K562 (cell line): ENCODE measurements at regions not wholly inside any gene's neighbourhood (a gene's known extent, or its start where the extent isn't known, plus 50 kb on each side); places are given as distances from the start of the nearest gene placed in this dataset.

Experiments
- ATAC-seq: fragments of 200-7000 bp; cut with Tn5 transposase; 3 replicates; pipeline ENCODE4 v1.9.1; 2020; ENCODE audit warnings: moderate library complexity
- BruUV-seq: library from RNA; stranded (reverse); fragments of 400-500 nt; replicated peaks from 2 replicates; lab custom pipeline; 2021; lab: Mats Ljungman, UMichigan
- CTCF ChIA-PET: fragments of 300-600 bp; formaldehyde crosslinking; extraction: SDS; loops from one replicate; lab custom pipeline; 2021; ENCODE audit warnings: low intra/inter-chr PET ratio; lab: Yijun Ruan, JAX
- POLR2A ChIA-PET: fragments of 300-600, 350-650 bp; sonication (Branson Sonifier 250); formaldehyde crosslinking; extraction: SDS; loops from one replicate; lab custom pipeline; 2021; ENCODE audit warnings: antibody characterized with exemption, inconsistent platforms; lab: Yijun Ruan, JAX
- DNase-seq, 4 experiments: peaks; one replicate each; pipeline versions ENCODE4 v3.0.0 to v3.0.0-alpha.2; 2011 to 2018; ENCODE audit warnings: low spot score in 3 of 4, mixed read lengths in 3 of 4; ENCODE audit errors: extremely low read depth in 1 of 4
- FAIRE-seq: peaks from 2 replicates; lab custom pipeline; 2011; peaks lifted over from hg19 to GRCh38; lab: Jason Lieb, UNC
- H2AFZ ChIP-seq: 2 replicates; pipeline ENCODE4 v1.6.0; 2011; ENCODE audit warnings: low read depth, low read length, control low read depth, inconsistent platforms
- H3K27ac ChIP-seq: fragments of 200-600 bp; 3 replicates; pipeline ENCODE4 v1.8.0; 2011; ENCODE audit warnings: low read depth, mild to moderate bottlenecking, control low read depth, inconsistent platforms, low read length, moderate library complexity, mixed read lengths; ENCODE audit errors: extremely low read depth
- H3K27me3 ChIP-seq, 2 experiments: fragments of 300-600 bp in 1 of 2; 2 replicates in 1 of 2; 3 replicates in 1 of 2; pipeline versions ENCODE4 v1.6.0 to v1.8.0; 2011; ENCODE audit warnings: inconsistent platforms in 2 of 2, low read length in 2 of 2, mild to moderate bottlenecking in 1 of 2, mixed read lengths in 1 of 2, moderate library complexity in 1 of 2; ENCODE audit not compliant: control insufficient read depth in 2 of 2, insufficient read depth in 2 of 2
- H3K36me3 ChIP-seq: fragments of 300-600 bp; 3 replicates; pipeline ENCODE4 v1.8.0; 2011; ENCODE audit warnings: mild to moderate bottlenecking, low read length, inconsistent platforms; ENCODE audit not compliant: control insufficient read depth, insufficient read depth
- H3K4me1 ChIP-seq, 2 experiments: fragments of 200-600 bp in 1 of 2; replicated peaks in 1 of 2; 2 replicates in 1 of 2; 3 replicates in 1 of 2; pipeline versions ENCODE4 v1.5.1 to v1.8.0; 2011; ENCODE audit warnings: inconsistent platforms in 2 of 2, low read length in 2 of 2, mild to moderate bottlenecking in 1 of 2, mixed read lengths in 1 of 2, moderate library complexity in 1 of 2; ENCODE audit not compliant: control insufficient read depth in 2 of 2, insufficient read depth in 2 of 2
- H3K4me2 ChIP-seq: 2 replicates; pipeline ENCODE4 v1.6.1; 2011; ENCODE audit warnings: low read length, control low read depth, inconsistent platforms, mixed read lengths; ENCODE audit not compliant: insufficient read depth
- H3K4me3 ChIP-seq: fragments of 200-600 bp; sonication (generic), shearing (Covaris generic); 2 replicates; pipeline ENCODE4 v1.5.1; 2016; ENCODE audit warnings: control low read depth, inconsistent platforms
- H3K79me2 ChIP-seq: fragments of 200-600 bp; 3 replicates; pipeline ENCODE4 v1.8.0; 2011; ENCODE audit warnings: low read length, inconsistent platforms; ENCODE audit not compliant: control insufficient read depth, insufficient read depth
- H3K9ac ChIP-seq, 2 experiments: 2 replicates each; pipeline versions ENCODE4 v1.6.0 to v1.6.1; 2011; ENCODE audit warnings: low read depth in 2 of 2, low read length in 2 of 2, control low read depth in 1 of 2, inconsistent platforms in 1 of 2, mild to moderate bottlenecking in 1 of 2, mixed read lengths in 1 of 2; ENCODE audit not compliant: insufficient read depth in 1 of 2
- H3K9me1 ChIP-seq: one replicate; pipeline ENCODE4 v1.6.0; 2011; ENCODE audit warnings: inconsistent platforms, mild to moderate bottlenecking, low read length, moderate library complexity; ENCODE audit not compliant: control insufficient read depth, insufficient read depth
- H3K9me3 ChIP-seq: replicated peaks from 2 replicates; pipeline ENCODE4 v1.5.1; 2011; ENCODE audit warnings: low read depth, low read length, inconsistent platforms; ENCODE audit not compliant: control insufficient read depth, insufficient read depth
- H4K20me1 ChIP-seq: replicated peaks from 2 replicates; pipeline ENCODE4 v1.6.1; 2011; ENCODE audit warnings: low read length, inconsistent platforms, mixed read lengths; ENCODE audit not compliant: control insufficient read depth, insufficient read depth
- ASH1L ChIP-seq: fragments of 450-650 bp; IDR thresholded peaks from 2 replicates; pipeline ENCODE4 v1.6.1; 2018; ENCODE audit warnings: borderline replicate concordance, mild to moderate bottlenecking, low read depth; ENCODE audit not compliant: partially characterized antibody
- CREBBP ChIP-seq: IDR thresholded peaks from one replicate; pipeline ENCODE4 v1.6.1; 2012; ENCODE audit warnings: low read depth, mild to moderate bottlenecking, control low read depth, inconsistent platforms, low read length
- ELK3 ChIP-seq: fragments of 450-650 bp; formaldehyde crosslinking; IDR thresholded peaks from 2 replicates; pipeline ENCODE4 v1.4.0; 2020; ENCODE audit warnings: mild to moderate bottlenecking
- HDAC3 ChIP-seq: fragments of 450-650 bp; IDR thresholded peaks from 2 replicates; pipeline ENCODE4 v1.6.1; 2018; ENCODE audit warnings: borderline replicate concordance, mild to moderate bottlenecking, moderate library complexity; ENCODE audit not compliant: partially characterized antibody
- KDM5B ChIP-seq: fragments of 200-600 bp; sonication (generic); IDR thresholded peaks from 2 replicates; pipeline ENCODE4 v1.6.1; 2012; ENCODE audit warnings: low read depth, mild to moderate bottlenecking, moderate library complexity, low read length, control low read depth, inconsistent platforms; ENCODE audit not compliant: insufficient replicate concordance
- MCM2 ChIP-seq: fragments of 450-650 bp; IDR thresholded peaks from 2 replicates; pipeline ENCODE4 v1.6.1; 2017; ENCODE audit warnings: low read depth, mild to moderate bottlenecking
- MTA2 ChIP-seq: fragments of 450-650 bp; IDR thresholded peaks from 2 replicates; pipeline ENCODE4 v1.6.1; 2016; ENCODE audit warnings: low read depth
- MYNN ChIP-seq, 2 experiments: sonication (generic); formaldehyde crosslinking in 1 of 2; IDR thresholded peaks; 2 replicates each; pipeline versions ENCODE4 v1.5.0 to v1.6.1; 2016 to 2020; ENCODE audit warnings: antibody characterized with exemption in 1 of 2, missing genetic modification reagents in 1 of 2
- PKNOX1 ChIP-seq: fragments of 450-650 bp; IDR thresholded peaks from 2 replicates; pipeline ENCODE4 v1.6.1; 2016
- RUNX1 ChIP-seq: sonication (generic); IDR thresholded peaks from 2 replicates; pipeline ENCODE4 v1.6.1; 2016; ENCODE audit warnings: antibody characterized with exemption, low read depth
- USF1 ChIP-seq: sonication (generic); formaldehyde crosslinking; IDR thresholded peaks from 2 replicates; pipeline ENCODE4 v1.9.0; 2022; ENCODE audit warnings: mild to moderate bottlenecking, missing genetic modification reagents
- ZNF124 ChIP-seq: sonication (generic); formaldehyde crosslinking; IDR thresholded peaks from 2 replicates; pipeline ENCODE4 v1.8.1; 2022; ENCODE audit warnings: missing genetic modification reagents
- ZNF3 ChIP-seq: fragments of 250-450 bp; sonication (Bioruptor Pico); IDR thresholded peaks from 2 replicates; pipeline ENCODE4 v1.5.0; 2021; ENCODE audit warnings: mild to moderate bottlenecking, moderate library complexity
- ZNF316 ChIP-seq: fragments of 450-650 bp; IDR thresholded peaks from 2 replicates; pipeline ENCODE4 v1.6.1; 2016
- WGBS: fragments of 100-300 bp; shearing (Covaris generic); methylation state at CpG from one replicate; pipeline ENCODE4 v1.1.6; 2016; ENCODE audit warnings: low coverage, mixed read lengths; ENCODE audit not compliant: insufficient coverage; ENCODE audit errors: missing lambda C conversion rate; 5-methylcytosine and 5-hydroxymethylcytosine counted together
- in situ Hi-C: fragments of 300-500 bp; cut with MboI; formaldehyde crosslinking; loops from 4 replicates; pipeline ENCODE4 v1.15.0; 2018; ENCODE audit warnings: inconsistent platforms, mixed read lengths
- intact Hi-C: fragments of 100-400 bp; cut with micrococcal nuclease; formaldehyde crosslinking; loops from 2 replicates; pipeline ENCODE4 v1.14.2; 2022

- Histone ChIP-seq H3K79me2 (no peaks in the 10 kb centered on the region), H3K36me3 (no peaks in the 10 kb centered on the region), H3K4me2 (no peak overlapping the region), H3K4me1 (no peaks in the 10 kb centered on the region), H3K9me3 (no peaks in the 10 kb centered on the region), H2AFZ (no peak overlapping the region), H3K9me1 (no peaks in the 10 kb centered on the region), H3K27me3 (no peaks in the 10 kb centered on the region), H4K20me1 (no peaks in the 10 kb centered on the region), H3K9ac (no peak overlapping the region), H3K27ac (no peak overlapping the region), H3K4me3 (no peak overlapping the region)
- in situ Hi-C loops: no loop called here
- DNase-seq (no peak), FAIRE-seq (no peak), ATAC-seq (no peak)
- intact Hi-C loops: no loop called here
- POLR2A ChIA-PET: no interaction called here
- WGBS: 0% methylated on average over 2 of the region's 2 CpGs
- no TSS peak for BruUV-seq
- CTCF ChIA-PET: no interaction called here
- TF ChIP-seq PKNOX1 (no peak), RUNX1 (no peak), HDAC3 (no peak), MYNN (IDR thresholded peaks at IDR 0.05) (no peak), MYNN (CRISPR knock-in tag; IDR thresholded peaks at IDR 0.05) (no peak), USF1 (CRISPR knock-in tag) (no peak), ZNF3 (CRISPR knock-in tag) (no peak), KDM5B (no peak), CREBBP (no peak), ELK3 (CRISPR knock-in tag) (no peak), ZNF316 (no peak), ASH1L (no peak), MCM2 (no peak), MTA2 (no peak), ZNF124 (CRISPR knock-in tag) (no peak)
Measured at GRCh38 chr9:1495282-1496030, 445.3 kb downstream of the DMRT2 start.
